ENCODE measurements at regions not wholly inside any gene's neighbourhood (a gene's known extent, or its start where the extent isn't known, plus 50 kb on each side); places are given as distances from the start of the nearest gene placed in this dataset.

- DNase-seq: no peak
These were observed 89.5 kb downstream of the RPL22L1 start for GRCh38 chr3:170780471-170780870.

GRCh38 chr3:170778240-170779217 is 91.5 kb downstream of the RPL22L1 start:
- no peak for DNase-seq

- DNase-seq: no peak
These were observed 92.5 kb downstream of the RPL22L1 start for GRCh38 chr3:170777564-170777926.

GRCh38 chr3:170776887-170777563 is 93.0 kb downstream of the RPL22L1 start:
- no peak for DNase-seq

GRCh38 chr3:170773682-170774425 is 96.1 kb downstream of the RPL22L1 start:
- no peak for DNase-seq

GRCh38 chr3:170772175-170772574 is 97.8 kb downstream of the RPL22L1 start:
- no peak for DNase-seq

- DNase-seq: no peak
These were observed 101.6 kb downstream of the RPL22L1 start for GRCh38 chr3:170768334-170768801.

- no peak for DNase-seq
These were observed 102.4 kb downstream of the RPL22L1 start for GRCh38 chr3:170767576-170767941.

GRCh38 chr3:170766823-170767575 is 103.0 kb downstream of the RPL22L1 start:
- no peak for DNase-seq

GRCh38 chr3:170766253-170766652 is 103.7 kb downstream of the RPL22L1 start:
- no peak for DNase-seq

- DNase-seq: no peak
These were observed 104.4 kb downstream of the RPL22L1 start for GRCh38 chr3:170765419-170766078.

- no peak for DNase-seq
These were observed 106.0 kb downstream of the RPL22L1 start for GRCh38 chr3:170764017-170764416.

GRCh38 chr3:170762064-170762463 is 107.9 kb downstream of the RPL22L1 start:
- no peak for DNase-seq

GRCh38 chr3:170761103-170761502 is 108.9 kb downstream of the RPL22L1 start:
- no peak for DNase-seq

- no peak for DNase-seq
These were observed 109.8 kb downstream of the RPL22L1 start for GRCh38 chr3:170760174-170760526.

GRCh38 chr3:170759511-170760173 is 110.4 kb downstream of the RPL22L1 start:
- no peak for DNase-seq

- DNase-seq: no peak
These were observed 113.0 kb downstream of the RPL22L1 start for GRCh38 chr3:170757038-170757437.

GRCh38 chr3:170754311-170754693 is 115.7 kb downstream of the RPL22L1 start:
- DNase-seq: no peak

- DNase-seq: no peak
These were observed 116.3 kb downstream of the RPL22L1 start for GRCh38 chr3:170753421-170754310.

GRCh38 chr3:170752571-170753155 is 117.3 kb downstream of the RPL22L1 start:
- no peak for DNase-seq

All from stimulated activated CD4-positive, alpha-beta T cell treated with anti-CD3 and anti-CD28 coated beads, Interleukin-2, amount 100 ng/mL, for 48 hours (primary cell).